ENCODE measurements at regions not wholly inside any gene's neighbourhood (a gene's known extent, or its start where the extent isn't known, plus 50 kb on each side); places are given as distances from the start of the nearest gene placed in this dataset.

GRCh38 chr16:85505794-85506634, 107.1 kb upstream of the GSE1 start:
- peaks cover 0 to 1% (median 0%) of the 10 kb centered on the region in 3 donors for H3K4me1 Mint-ChIP-seq
- peaks cover 4% of the 10 kb centered on the region for H3K27me3 Mint-ChIP-seq
- no peaks in the 10 kb centered on the region for H3K36me3 Mint-ChIP-seq
- H3K27ac Mint-ChIP-seq, result no peak overlapping the region
- no peak overlapping the region for H3K4me3 Mint-ChIP-seq
- H3K9me3 Mint-ChIP-seq, result peaks cover 0 to 1% (median 0%) of the 10 kb centered on the region in 3 donors

GRCh38 chr16:85506635-85506911, 106.5 kb upstream of the GSE1 start:
- no peak overlapping the region for H3K27ac Mint-ChIP-seq
- H3K9me3 Mint-ChIP-seq, result peaks cover 0 to 1% (median 0%) of the 10 kb centered on the region in 3 donors
- H3K36me3 Mint-ChIP-seq, result no peaks in the 10 kb centered on the region
- peaks cover 0 to 1% (median 0%) of the 10 kb centered on the region in 3 donors for H3K4me1 Mint-ChIP-seq
- peaks cover 5% of the 10 kb centered on the region for H3K27me3 Mint-ChIP-seq
- no peak overlapping the region for H3K4me3 Mint-ChIP-seq

- Mint-ChIP-seq H3K27ac (no peak overlapping the region), H3K4me1 (peaks cover 0 to 1% (median 0%) of the 10 kb centered on the region in 3 donors), H3K36me3 (no peaks in the 10 kb centered on the region), H3K27me3 (peaks cover 5% of the 10 kb centered on the region), H3K9me3 (peaks cover 0 to 1% (median 0%) of the 10 kb centered on the region in 3 donors), H3K4me3 (no peak overlapping the region)
These were observed 105.8 kb upstream of the GSE1 start for GRCh38 chr16:85507342-85507741.

- peaks cover 9% of the 10 kb centered on the region for H3K27me3 Mint-ChIP-seq
These were observed 104.7 kb upstream of the GSE1 start for GRCh38 chr16:85508388-85508787.

GRCh38 chr16:85508993-85509392, 104.1 kb upstream of the GSE1 start:
- H3K27ac Mint-ChIP-seq, result no peak overlapping the region
- H3K9me3 Mint-ChIP-seq, result peaks cover 0 to 1% (median 0%) of the 10 kb centered on the region in 3 donors
- H3K4me1 Mint-ChIP-seq, result peaks cover 0 to 1% (median 0%) of the 10 kb centered on the region in 3 donors
- peaks cover 9% of the 10 kb centered on the region for H3K27me3 Mint-ChIP-seq
- no peaks in the 10 kb centered on the region for H3K36me3 Mint-ChIP-seq
- no peak overlapping the region for H3K4me3 Mint-ChIP-seq

More at GRCh38 chr16:85508388-85508787, 104.7 kb upstream of the GSE1 start:
- Mint-ChIP-seq H3K36me3 (no peaks in the 10 kb centered on the region), H3K9me3 (peaks cover 0 to 1% (median 0%) of the 10 kb centered on the region in 3 donors), H3K27ac (no peak overlapping the region), H3K4me3 (no peak overlapping the region), H3K4me1 (peaks cover 0 to 1% (median 0%) of the 10 kb centered on the region in 3 donors)

GRCh38 chr16:85510041-85510659, 103.0 kb upstream of the GSE1 start:
- H3K9me3 Mint-ChIP-seq, result no peaks in the 10 kb centered on the region
- H3K36me3 Mint-ChIP-seq, result no peaks in the 10 kb centered on the region
- H3K4me3 Mint-ChIP-seq, result no peak overlapping the region
- H3K27ac Mint-ChIP-seq, result no peak overlapping the region
- peaks cover 0 to 1% (median 0%) of the 10 kb centered on the region in 3 donors for H3K4me1 Mint-ChIP-seq
- H3K27me3 Mint-ChIP-seq, result peaks cover 9% of the 10 kb centered on the region

GRCh38 chr16:85511938-85512807, 100.9 kb upstream of the GSE1 start:
- Mint-ChIP-seq H3K27me3 (peaks cover 9% of the 10 kb centered on the region), H3K36me3 (no peaks in the 10 kb centered on the region), H3K9me3 (no peaks in the 10 kb centered on the region), H3K27ac (no peak overlapping the region), H3K4me3 (no peak overlapping the region), H3K4me1 (peaks cover 0 to 1% (median 0%) of the 10 kb centered on the region in 3 donors)

GRCh38 chr16:85512808-85513115, 100.4 kb upstream of the GSE1 start:
- Mint-ChIP-seq H3K9me3 (no peaks in the 10 kb centered on the region), H3K4me1 (peaks cover 0 to 1% (median 0%) of the 10 kb centered on the region in 3 donors), H3K27ac (no peak overlapping the region), H3K27me3 (peaks cover 9% of the 10 kb centered on the region), H3K4me3 (no peak overlapping the region), H3K36me3 (no peaks in the 10 kb centered on the region)

- Mint-ChIP-seq H3K27me3 (peaks cover 10% of the 10 kb centered on the region), H3K9me3 (no peaks in the 10 kb centered on the region), H3K4me1 (peaks cover 0 to 1% (median 0%) of the 10 kb centered on the region in 3 donors), H3K36me3 (no peaks in the 10 kb centered on the region), H3K27ac (no peak overlapping the region), H3K4me3 (no peak overlapping the region)
These were observed 99.9 kb upstream of the GSE1 start for GRCh38 chr16:85513180-85513579.

- H3K9me3 Mint-ChIP-seq, result no peaks in the 10 kb centered on the region
- peaks cover 0 to 1% (median 0%) of the 10 kb centered on the region in 3 donors for H3K4me1 Mint-ChIP-seq
- no peaks in the 10 kb centered on the region for H3K36me3 Mint-ChIP-seq
These were observed 99.5 kb upstream of the GSE1 start for GRCh38 chr16:85513649-85514048.

GRCh38 chr16:85514295-85514597, 98.9 kb upstream of the GSE1 start:
- Mint-ChIP-seq H3K4me3 (no peak overlapping the region), H3K4me1 (no peaks in the 10 kb centered on the region), H3K27ac (no peak overlapping the region), H3K36me3 (no peaks in the 10 kb centered on the region), H3K27me3 (peaks cover 7% of the 10 kb centered on the region), H3K9me3 (no peaks in the 10 kb centered on the region)

More at GRCh38 chr16:85513649-85514048, 99.5 kb upstream of the GSE1 start:
- Mint-ChIP-seq H3K27ac (no peak overlapping the region), H3K4me3 (no peak overlapping the region), H3K27me3 (peaks cover 11% of the 10 kb centered on the region)

- no peaks in the 10 kb centered on the region for H3K4me1 Mint-ChIP-seq
- peaks cover 7% of the 10 kb centered on the region for H3K27me3 Mint-ChIP-seq
- H3K36me3 Mint-ChIP-seq, result no peaks in the 10 kb centered on the region
- no peak overlapping the region for H3K4me3 Mint-ChIP-seq
- H3K9me3 Mint-ChIP-seq, result peaks cover 0 to 2% (median 2%) of the 10 kb centered on the region in 3 donors
- no peak overlapping the region for H3K27ac Mint-ChIP-seq
These were observed 98.4 kb upstream of the GSE1 start for GRCh38 chr16:85514598-85515318.

- Mint-ChIP-seq H3K9me3 (peaks cover 0 to 2% (median 2%) of the 10 kb centered on the region in 3 donors), H3K4me3 (no peak overlapping the region), H3K4me1 (no peaks in the 10 kb centered on the region), H3K36me3 (no peaks in the 10 kb centered on the region), H3K27me3 (peaks cover 7% of the 10 kb centered on the region), H3K27ac (no peak overlapping the region)
These were observed 97.8 kb upstream of the GSE1 start for GRCh38 chr16:85515319-85515745.

- Mint-ChIP-seq H3K4me1 (no peaks in the 10 kb centered on the region), H3K27ac (no peak overlapping the region), H3K4me3 (no peak overlapping the region), H3K9me3 (peaks cover 0 to 2% (median 2%) of the 10 kb centered on the region in 3 donors), H3K27me3 (peaks cover 7% of the 10 kb centered on the region), H3K36me3 (no peaks in the 10 kb centered on the region)
These were observed 97.2 kb upstream of the GSE1 start for GRCh38 chr16:85515830-85516397.
